A673 (cell line): ENCODE measurements at regions not wholly inside any gene's neighbourhood (a gene's known extent, or its start where the extent isn't known, plus 50 kb on each side); places are given as distances from the start of the nearest gene placed in this dataset.

ENCODE experiments used
- BruUV-seq: library from RNA; stranded (reverse); fragments of 400-500 nt; replicated peaks from 2 replicates; lab custom pipeline; 2021; lab: Mats Ljungman, UMichigan
- CTCF ChIA-PET: fragments of 300-600 bp; sonication (Branson Sonifier 250); formaldehyde crosslinking; loops from one replicate; lab custom pipeline; 2022; ENCODE audit warnings: antibody characterized with exemption; lab: Charles Lee
- POLR2A ChIA-PET: fragments of 300-600 bp; sonication (Branson Sonifier 250); formaldehyde crosslinking; loops from one replicate; lab custom pipeline; 2022; ENCODE audit warnings: antibody characterized with exemption; ENCODE audit not compliant: low non-redundant PET; lab: Charles Lee
- DNase-seq: peaks from one replicate; pipeline ENCODE4 v3.0.0-alpha.2; 2015; ENCODE audit warnings: low spot score
- H3K27ac ChIP-seq: fragments of 200-600 bp; sonication (generic); 2 replicates; pipeline ENCODE4 v1.5.1; 2016; ENCODE audit warnings: mixed run types, low read depth, mild to moderate bottlenecking, mixed read lengths, antibody characterized with exemption, low read length; ENCODE audit not compliant: poor library complexity, severe bottlenecking
- H3K27me3 ChIP-seq: fragments of 200-600 bp; sonication (generic); replicated peaks from 2 replicates; pipeline ENCODE4 v1.6.1; 2017; ENCODE audit warnings: mixed run types, low read depth, mild to moderate bottlenecking, mixed read lengths, antibody characterized with exemption, low read length; ENCODE audit not compliant: insufficient read depth, poor library complexity
- H3K36me3 ChIP-seq: fragments of 200-600 bp; sonication (generic); 2 replicates; pipeline ENCODE4 v1.6.1; 2016; ENCODE audit warnings: mixed run types, mild to moderate bottlenecking, mixed read lengths, antibody characterized with exemption, low read length; ENCODE audit not compliant: insufficient read depth, poor library complexity, severe bottlenecking
- H3K4me1 ChIP-seq: fragments of 200-600 bp; sonication (generic); 2 replicates; pipeline ENCODE4 v1.6.1; 2017; ENCODE audit warnings: mixed run types, mild to moderate bottlenecking, mixed read lengths, antibody characterized with exemption, low read length; ENCODE audit not compliant: insufficient read depth, poor library complexity, severe bottlenecking
- H3K4me3 ChIP-seq: fragments of 200-600 bp; sonication (generic); 2 replicates; pipeline ENCODE4 v1.5.1; 2016; ENCODE audit warnings: low read depth, mixed run types, mild to moderate bottlenecking, mixed read lengths, low read length; ENCODE audit not compliant: poor library complexity, severe bottlenecking
- H3K9me3 ChIP-seq: fragments of 200-600 bp; sonication (generic); 2 replicates; pipeline ENCODE4 v1.6.1; 2016; ENCODE audit warnings: mixed run types, low read depth, mild to moderate bottlenecking, mixed read lengths, antibody characterized with exemption, low read length; ENCODE audit not compliant: poor library complexity, severe bottlenecking
- EZH2 ChIP-seq: fragments of 200-600 bp; sonication (generic); IDR thresholded peaks from 2 replicates; pipeline ENCODE4 v1.6.1; 2017; ENCODE audit warnings: borderline replicate concordance, low read depth, mild to moderate bottlenecking, mixed read lengths, antibody characterized with exemption, low read length; ENCODE audit not compliant: poor library complexity, severe bottlenecking
- intact Hi-C: fragments of 100-400 bp; cut with micrococcal nuclease; formaldehyde crosslinking; loops from one replicate; pipeline ENCODE4 v1.10.0; 2022; ENCODE audit not compliant: unreplicated experiment
- TF ChIP-seq, protein P1 (sequence below): fragments of 300-800, 200-600 bp; sonication (generic); conservative IDR thresholded peaks from 2 replicates; pipeline ENCODE4 v1.5.1; 2017; ENCODE audit warnings: low read depth, mild to moderate bottlenecking, antibody characterized with exemption, low read length, moderate library complexity, mixed read lengths

DNA sequence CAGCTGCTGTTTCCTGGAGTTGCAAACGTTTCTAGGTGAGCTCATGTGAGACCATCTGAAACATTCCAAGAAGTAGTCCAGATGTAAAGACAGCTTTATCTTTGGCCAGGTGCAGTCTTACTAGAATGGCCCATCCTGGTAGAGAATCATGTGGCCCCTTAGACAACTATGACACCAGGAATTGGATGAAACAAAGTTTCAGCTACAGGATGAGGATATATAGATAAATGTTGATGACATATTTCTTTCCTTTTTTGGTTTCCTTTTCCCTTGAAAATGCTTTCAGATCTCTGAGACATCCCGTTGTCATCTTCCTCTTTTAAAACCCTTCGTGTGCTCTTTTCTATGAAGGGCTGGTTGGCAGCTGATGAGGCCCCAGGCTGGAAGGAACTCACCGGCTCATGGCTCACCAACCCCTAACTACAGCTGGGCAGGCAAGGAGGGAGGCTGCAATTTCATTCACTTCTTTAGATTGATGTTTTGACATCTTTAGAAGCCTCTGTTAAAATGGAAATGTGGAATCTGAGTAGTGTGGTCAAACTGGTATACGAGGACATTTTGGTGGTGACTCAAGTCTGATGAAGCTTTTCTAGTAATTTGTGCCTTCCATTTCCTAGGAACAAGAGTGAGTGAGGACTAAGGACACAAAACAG lies 167.9 kb upstream of the TNFAIP3 start:
- Histone ChIP-seq H3K9me3 (no peaks in the 10 kb centered on the region), H3K36me3 (no peaks in the 10 kb centered on the region), H3K4me1 (no peaks in the 10 kb centered on the region), H3K27me3 (peaks cover 9% of the 10 kb centered on the region), H3K4me3 (no peak overlapping the region), H3K27ac (no peak overlapping the region)
- POLR2A ChIA-PET = no interaction called here
- CTCF ChIA-PET = no interaction called here
- TF ChIP-seq, protein P1, sequence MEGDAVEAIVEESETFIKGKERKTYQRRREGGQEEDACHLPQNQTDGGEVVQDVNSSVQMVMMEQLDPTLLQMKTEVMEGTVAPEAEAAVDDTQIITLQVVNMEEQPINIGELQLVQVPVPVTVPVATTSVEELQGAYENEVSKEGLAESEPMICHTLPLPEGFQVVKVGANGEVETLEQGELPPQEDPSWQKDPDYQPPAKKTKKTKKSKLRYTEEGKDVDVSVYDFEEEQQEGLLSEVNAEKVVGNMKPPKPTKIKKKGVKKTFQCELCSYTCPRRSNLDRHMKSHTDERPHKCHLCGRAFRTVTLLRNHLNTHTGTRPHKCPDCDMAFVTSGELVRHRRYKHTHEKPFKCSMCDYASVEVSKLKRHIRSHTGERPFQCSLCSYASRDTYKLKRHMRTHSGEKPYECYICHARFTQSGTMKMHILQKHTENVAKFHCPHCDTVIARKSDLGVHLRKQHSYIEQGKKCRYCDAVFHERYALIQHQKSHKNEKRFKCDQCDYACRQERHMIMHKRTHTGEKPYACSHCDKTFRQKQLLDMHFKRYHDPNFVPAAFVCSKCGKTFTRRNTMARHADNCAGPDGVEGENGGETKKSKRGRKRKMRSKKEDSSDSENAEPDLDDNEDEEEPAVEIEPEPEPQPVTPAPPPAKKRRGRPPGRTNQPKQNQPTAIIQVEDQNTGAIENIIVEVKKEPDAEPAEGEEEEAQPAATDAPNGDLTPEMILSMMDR = no peak
- TF ChIP-seq EZH2 = no peak
- no peak for DNase-seq
- BruUV-seq = no TSS peak
- intact Hi-C loops = no loop called here

DNA sequence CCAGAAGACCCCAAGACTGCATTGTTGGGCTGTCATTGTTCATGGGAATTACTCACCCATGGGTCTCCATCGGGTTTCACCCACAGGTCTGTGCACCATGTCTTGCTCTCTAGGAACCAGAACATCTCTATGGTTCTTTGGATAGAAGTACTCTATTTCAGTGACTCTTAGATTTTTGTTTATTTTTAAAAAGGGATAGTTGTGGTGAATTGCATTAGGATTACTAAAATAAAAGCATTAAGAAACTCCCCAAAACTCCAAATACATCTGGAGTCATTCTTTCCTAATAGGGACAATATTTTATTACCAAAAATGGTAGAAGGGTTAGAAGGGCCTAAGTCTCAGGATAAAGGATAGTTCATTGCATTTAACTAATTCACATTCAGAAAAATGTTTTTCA lies 166.9 kb upstream of the TNFAIP3 start:
- CTCF ChIA-PET = no interaction called here
- DNase-seq = no peak
- no peaks in the 10 kb centered on the region for H3K36me3 ChIP-seq
- no peaks in the 10 kb centered on the region for H3K9me3 ChIP-seq
- peaks cover 9% of the 10 kb centered on the region for H3K27me3 ChIP-seq
- intact Hi-C loops = loop anchor here (10.0 kb wide), 1 partner anchor 275 kb away; no protein-coding TSS in a partner anchor
- POLR2A ChIA-PET = no interaction called here
- no peaks in the 10 kb centered on the region for H3K4me1 ChIP-seq
- H3K4me3 ChIP-seq = no peak overlapping the region
- TF ChIP-seq EZH2 = no peak
- TF ChIP-seq, protein P1 = no peak
- H3K27ac ChIP-seq = no peak overlapping the region
- no TSS peak for BruUV-seq

DNA sequence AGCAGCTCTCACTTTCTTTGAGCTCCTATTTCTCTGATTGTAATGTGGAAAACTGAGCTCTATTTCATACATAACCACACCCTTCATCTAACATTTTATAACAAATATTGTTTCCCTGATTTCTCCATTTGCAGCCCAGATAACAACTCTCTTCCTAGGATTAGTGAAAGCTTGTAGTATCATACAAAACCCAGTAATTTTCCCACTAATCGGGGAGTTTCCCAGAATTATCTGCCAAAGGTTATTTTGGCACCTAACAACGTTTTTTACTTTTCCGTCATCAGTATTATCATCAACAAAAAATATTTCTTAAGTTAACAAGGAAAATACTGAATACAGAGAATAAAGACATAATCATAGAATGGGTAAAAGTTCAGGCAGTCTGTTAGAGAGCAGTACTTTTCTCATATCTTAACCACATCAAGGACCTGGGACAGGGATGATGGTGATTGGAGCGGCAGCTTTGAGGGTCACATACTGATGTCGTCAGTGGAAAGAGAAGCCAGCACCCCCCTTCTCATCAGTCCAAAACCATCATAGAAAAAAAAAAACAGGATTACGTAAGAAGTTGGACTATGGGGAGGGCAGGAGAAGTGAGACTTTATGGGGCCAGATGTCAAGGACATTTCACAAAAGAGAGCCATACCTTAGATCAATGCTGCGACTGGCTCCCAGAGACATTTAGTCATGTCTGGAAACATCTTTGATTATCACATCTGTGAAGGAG lies 166.1 kb upstream of the TNFAIP3 start:
- TF ChIP-seq, protein P1 = no peak
- no peak for TF ChIP-seq EZH2
- intact Hi-C loops = loop anchor here (10.0 kb wide), 1 partner anchor 274 kb away; no protein-coding TSS in a partner anchor
- H3K4me1 ChIP-seq = no peaks in the 10 kb centered on the region
- H3K27me3 ChIP-seq = peaks cover 6% of the 10 kb centered on the region
- no peaks in the 10 kb centered on the region for H3K9me3 ChIP-seq
- no peaks in the 10 kb centered on the region for H3K36me3 ChIP-seq
- no peak for DNase-seq
- CTCF ChIA-PET = no interaction called here
- no peak overlapping the region for H3K4me3 ChIP-seq
- POLR2A ChIA-PET = no interaction called here
- no TSS peak for BruUV-seq
- H3K27ac ChIP-seq = no peak overlapping the region
